Trophoblast cell (in vitro differentiated cells and primary cell): ENCODE measurements at regions not wholly inside any gene's neighbourhood (a gene's known extent, or its start where the extent isn't known, plus 50 kb on each side); places are given as distances from the start of the nearest gene placed in this dataset.

Experiments used
- DNase-seq, 2 donors: peaks; one replicate each; pipeline ENCODE4 v3.0.0-alpha.2; 2016
- H2AFZ ChIP-seq: 2 replicates; pipeline ENCODE4 v1.6.1; 2013; ENCODE audit warnings: low read length, moderate library complexity, mild to moderate bottlenecking; ENCODE audit not compliant: insufficient read depth, poor library complexity
- H2AK5ac ChIP-seq: 2 replicates; pipeline ENCODE4 v1.6.1; 2013; ENCODE audit warnings: mild to moderate bottlenecking, low read length
- H2BK120ac ChIP-seq: 2 replicates; pipeline ENCODE4 v1.6.1; 2013; ENCODE audit warnings: low read length, mild to moderate bottlenecking, moderate library complexity; ENCODE audit not compliant: insufficient read depth, poor library complexity
- H2BK12ac ChIP-seq: 2 replicates; pipeline ENCODE4 v1.6.1; 2013; ENCODE audit warnings: mild to moderate bottlenecking, low read length, moderate library complexity
- H2BK5ac ChIP-seq: 2 replicates; pipeline ENCODE4 v1.6.1; 2013; ENCODE audit warnings: low read length, low read depth, moderate library complexity, mild to moderate bottlenecking; ENCODE audit not compliant: poor library complexity
- H3K14ac ChIP-seq: 2 replicates; pipeline ENCODE4 v1.6.1; 2013; ENCODE audit warnings: mild to moderate bottlenecking, low read length
- H3K18ac ChIP-seq: 2 replicates; pipeline ENCODE4 v1.6.1; 2013; ENCODE audit warnings: mild to moderate bottlenecking, low read length
- H3K23ac ChIP-seq: 2 replicates; pipeline ENCODE4 v1.6.1; 2013; ENCODE audit warnings: low read length
- H3K27ac ChIP-seq: 2 replicates; pipeline ENCODE4 v1.5.1; 2013; ENCODE audit warnings: low read depth, mild to moderate bottlenecking, inconsistent platforms, low read length, moderate library complexity
- H3K27me3 ChIP-seq: 2 replicates; pipeline ENCODE4 v1.6.1; 2013; ENCODE audit warnings: inconsistent platforms, mild to moderate bottlenecking, low read length, moderate library complexity; ENCODE audit not compliant: insufficient read depth
- H3K36me3 ChIP-seq, 2 experiments: 1 replicate in 1 of 2; 2 replicates in 1 of 2; pipeline ENCODE4 v1.6.1; 2013; ENCODE audit warnings: low read length in 2 of 2, mild to moderate bottlenecking in 2 of 2, moderate library complexity in 1 of 2; ENCODE audit not compliant: insufficient read depth in 2 of 2, control insufficient read depth in 1 of 2
- H3K4ac ChIP-seq: 2 replicates; pipeline ENCODE4 v1.6.1; 2013; ENCODE audit warnings: low read depth, mild to moderate bottlenecking, low read length, moderate library complexity
- H3K4me1 ChIP-seq, 2 experiments: 1 replicate in 1 of 2; 2 replicates in 1 of 2; pipeline ENCODE4 v1.6.1; 2013; ENCODE audit warnings: low read length in 2 of 2, mild to moderate bottlenecking in 2 of 2, moderate library complexity in 1 of 2; ENCODE audit not compliant: insufficient read depth in 2 of 2, control insufficient read depth in 1 of 2
- H3K4me2 ChIP-seq: 2 replicates; pipeline ENCODE4 v1.6.1; 2013; ENCODE audit warnings: inconsistent platforms, mild to moderate bottlenecking, low read length, moderate library complexity
- H3K4me3 ChIP-seq: 2 replicates; pipeline ENCODE4 v1.5.1; 2013; ENCODE audit warnings: mild to moderate bottlenecking, low read depth, low read length, inconsistent platforms
- H3K79me1 ChIP-seq: one replicate; pipeline ENCODE4 v1.6.1; 2013; ENCODE audit warnings: low read length
- H3K79me2 ChIP-seq: 2 replicates; pipeline ENCODE4 v1.6.1; 2013; ENCODE audit warnings: low read length, mild to moderate bottlenecking; ENCODE audit not compliant: control insufficient read depth, insufficient read depth, poor library complexity
- H3K9ac ChIP-seq: 2 replicates; pipeline ENCODE4 v1.6.1; 2013; ENCODE audit warnings: mild to moderate bottlenecking, low read length
- H3K9me3 ChIP-seq: 2 replicates; pipeline ENCODE4 v1.6.1; 2013; ENCODE audit warnings: low read depth, mild to moderate bottlenecking, control low read depth, inconsistent platforms, low read length; ENCODE audit not compliant: insufficient read depth
- H4K12ac ChIP-seq: 2 replicates; pipeline ENCODE4 v1.6.1; 2013; ENCODE audit warnings: low read depth, mild to moderate bottlenecking, low read length, moderate library complexity
- H4K8ac ChIP-seq: 2 replicates; pipeline ENCODE4 v1.6.1; 2013; ENCODE audit warnings: low read depth, mild to moderate bottlenecking, low read length, moderate library complexity
- H4K91ac ChIP-seq: one replicate; pipeline ENCODE4 v1.6.1; 2013; ENCODE audit warnings: low read depth, mild to moderate bottlenecking, low read length, moderate library complexity
- WGBS: extraction: QIAGEN DNeasy Blood & Tissue Kit; methylation state at CpG from one replicate; pipeline ENCODE4 v1.1.7; 2013; ENCODE audit warnings: missing lambda C conversion rate; ENCODE audit not compliant: insufficient read length, insufficient coverage; ENCODE audit errors: extremely low coverage; 5-methylcytosine and 5-hydroxymethylcytosine counted together

DNA sequence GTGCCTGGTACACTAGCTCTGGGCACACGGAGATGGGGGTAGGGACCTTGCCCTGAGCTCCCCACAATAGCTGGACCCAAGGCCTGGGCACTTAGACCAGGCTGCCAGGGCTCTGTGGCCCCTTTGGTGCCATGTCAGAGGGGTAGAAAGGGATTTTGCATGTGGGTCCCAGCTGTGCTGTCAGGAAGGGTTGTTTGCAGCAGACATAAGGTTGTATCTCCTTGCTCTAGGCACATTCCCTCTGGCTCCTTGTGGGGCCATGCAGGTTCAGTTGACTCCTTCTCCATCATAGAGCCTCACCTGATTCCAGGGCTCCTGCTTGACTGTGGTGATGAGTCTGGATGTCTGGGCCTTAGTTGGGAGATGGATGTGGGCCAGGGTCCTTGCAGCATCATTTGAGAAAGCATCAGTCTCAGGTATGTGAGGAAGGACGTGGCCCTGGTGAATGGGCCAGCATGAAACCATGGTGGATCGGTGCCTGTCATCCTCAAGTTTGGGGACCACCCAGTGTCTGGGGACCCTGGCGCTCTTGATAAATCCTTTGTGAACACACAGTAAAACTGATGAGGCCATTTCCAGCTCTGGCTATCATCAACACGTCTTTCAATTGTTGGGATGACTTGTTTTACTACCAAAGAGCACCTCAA lies 461.9 kb upstream of the HS6ST1 start:
- no peak overlapping the region for H3K9ac ChIP-seq

DNA sequence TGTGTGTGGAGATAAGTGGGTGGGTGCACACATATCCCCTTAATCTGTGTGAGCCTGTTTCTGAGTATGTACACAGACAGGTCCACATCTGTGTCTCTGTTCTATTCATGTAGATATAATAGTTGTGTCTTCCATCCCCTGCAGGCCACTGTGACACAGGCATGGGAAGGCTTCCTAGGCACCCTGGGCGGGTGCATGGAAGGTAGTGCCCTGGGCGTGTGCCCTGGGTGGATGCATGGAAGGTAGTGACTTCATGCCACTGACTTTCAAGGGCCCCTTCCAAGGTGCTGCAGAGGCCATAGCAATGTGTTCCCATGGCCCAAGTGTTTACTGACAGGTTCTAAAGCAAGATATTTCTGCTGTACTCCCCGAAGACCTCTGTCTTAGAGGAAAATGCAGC lies 462.5 kb upstream of the HS6ST1 start:
- no peak overlapping the region for H3K18ac ChIP-seq
- H2AFZ ChIP-seq: no peak overlapping the region
- no peak overlapping the region for H3K4me2 ChIP-seq
- no peak overlapping the region for H2BK5ac ChIP-seq
- H3K4me1 ChIP-seq: peaks cover 0 to under 1% of the 10 kb centered on the region in 2 experiments
- whole genome bisulfite sequencing: no CpG with 5 or more reads among the region's 3 CpGs
- no peaks in the 10 kb centered on the region for H3K79me2 ChIP-seq
- H3K14ac ChIP-seq: no peak overlapping the region
- no peak for DNase-seq
- H3K9ac ChIP-seq: no peak overlapping the region
- H3K27ac ChIP-seq: no peak overlapping the region
- no peak overlapping the region for H2BK120ac ChIP-seq
- no peak overlapping the region for H2AK5ac ChIP-seq
- H3K79me1 ChIP-seq: no peaks in the 10 kb centered on the region
- no peak overlapping the region for H4K8ac ChIP-seq
- H4K12ac ChIP-seq: no peak overlapping the region
- H3K9me3 ChIP-seq: no peaks in the 10 kb centered on the region
- no peak overlapping the region for H3K4ac ChIP-seq
- no peaks in the 10 kb centered on the region for H3K27me3 ChIP-seq
- no peaks in the 10 kb centered on the region for H3K36me3 ChIP-seq
- no peak overlapping the region for H2BK12ac ChIP-seq
- H3K4me3 ChIP-seq: no peak overlapping the region
- no peak overlapping the region for H4K91ac ChIP-seq
- H3K23ac ChIP-seq: no peak overlapping the region

More for the DNA sequence above, 461.9 kb upstream of the HS6ST1 start:
- Histone ChIP-seq H2AK5ac (no peak overlapping the region), H2BK120ac (no peak overlapping the region), H2AFZ (no peak overlapping the region), H3K4me2 (no peak overlapping the region), H3K27me3 (no peaks in the 10 kb centered on the region), H2BK12ac (no peak overlapping the region), H4K8ac (no peak overlapping the region), H3K4me1 (no peaks in the 10 kb centered on the region), H4K12ac (no peak overlapping the region), H3K79me2 (no peaks in the 10 kb centered on the region), H3K18ac (no peak overlapping the region), H3K4me3 (no peak overlapping the region), H3K79me1 (no peaks in the 10 kb centered on the region), H3K23ac (no peak overlapping the region), H3K9me3 (no peaks in the 10 kb centered on the region), H2BK5ac (no peak overlapping the region), H3K36me3 (no peaks in the 10 kb centered on the region), H3K4ac (no peak overlapping the region), H4K91ac (no peak overlapping the region), H3K27ac (no peak overlapping the region), H3K14ac (no peak overlapping the region)
- WGBS: no CpG with 5 or more reads among the region's 5 CpGs
- no peak for DNase-seq

DNA sequence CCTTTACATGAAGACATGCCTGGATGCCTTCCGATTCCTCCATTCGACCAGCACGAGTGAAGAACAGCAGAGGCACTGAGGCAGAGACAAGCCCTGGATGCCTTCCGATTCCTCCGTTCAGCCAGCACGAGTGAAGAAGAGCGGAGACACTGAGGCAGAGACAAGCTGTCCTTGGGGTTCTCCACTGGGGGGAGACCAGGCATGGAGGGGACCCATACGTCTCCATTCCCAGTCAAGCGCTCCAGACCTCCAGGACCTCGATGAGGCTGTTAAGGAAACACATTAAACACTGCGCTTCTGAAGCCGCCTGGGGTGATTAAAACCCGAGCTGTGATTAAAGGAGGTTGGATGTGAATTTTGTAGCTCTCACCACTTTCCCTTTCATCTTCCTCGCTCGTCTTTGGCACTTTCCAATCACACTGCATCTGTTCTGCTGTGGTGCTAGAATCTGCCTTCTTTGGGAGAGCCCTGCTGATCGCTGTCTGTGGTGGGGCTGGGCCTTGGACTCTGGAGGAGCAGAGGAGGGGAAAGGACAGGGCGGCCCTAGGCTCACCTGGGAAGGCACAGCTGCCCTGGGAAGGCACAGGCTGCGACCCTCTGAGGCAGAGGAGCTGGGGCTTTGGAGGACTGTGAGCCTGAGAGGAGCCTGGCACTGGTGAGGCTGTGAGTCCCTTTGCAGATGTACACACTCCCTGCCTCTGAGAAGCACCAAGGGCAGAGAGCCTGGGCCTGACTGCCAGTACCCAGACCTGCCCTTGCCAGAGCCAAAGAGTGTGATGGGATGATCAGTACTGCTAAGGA lies 463.1 kb upstream of the HS6ST1 start:
- no peaks in the 10 kb centered on the region for H3K36me3 ChIP-seq
- H3K23ac ChIP-seq: no peak overlapping the region
- DNase-seq: no peak
- no peak overlapping the region for H3K27ac ChIP-seq
- no peak overlapping the region for H2AK5ac ChIP-seq
- peaks cover 0 to 3% of the 10 kb centered on the region in 2 experiments for H3K4me1 ChIP-seq
- no peak overlapping the region for H3K4me2 ChIP-seq
- H2BK5ac ChIP-seq: no peak overlapping the region
- no peaks in the 10 kb centered on the region for H3K9me3 ChIP-seq
- no peak overlapping the region for H2BK12ac ChIP-seq
- no CpG with 5 or more reads among the region's 18 CpGs for WGBS
- H3K79me1 ChIP-seq: no peaks in the 10 kb centered on the region
- H2BK120ac ChIP-seq: no peak overlapping the region
- H4K12ac ChIP-seq: no peak overlapping the region
- H4K8ac ChIP-seq: no peak overlapping the region
- no peak overlapping the region for H4K91ac ChIP-seq
- H3K4ac ChIP-seq: no peak overlapping the region
- H3K27me3 ChIP-seq: no peaks in the 10 kb centered on the region
- no peaks in the 10 kb centered on the region for H3K79me2 ChIP-seq
- H3K4me3 ChIP-seq: no peak overlapping the region
- no peak overlapping the region for H3K9ac ChIP-seq
- H2AFZ ChIP-seq: no peak overlapping the region
- no peak overlapping the region for H3K14ac ChIP-seq
- H3K18ac ChIP-seq: no peak overlapping the region

DNA sequence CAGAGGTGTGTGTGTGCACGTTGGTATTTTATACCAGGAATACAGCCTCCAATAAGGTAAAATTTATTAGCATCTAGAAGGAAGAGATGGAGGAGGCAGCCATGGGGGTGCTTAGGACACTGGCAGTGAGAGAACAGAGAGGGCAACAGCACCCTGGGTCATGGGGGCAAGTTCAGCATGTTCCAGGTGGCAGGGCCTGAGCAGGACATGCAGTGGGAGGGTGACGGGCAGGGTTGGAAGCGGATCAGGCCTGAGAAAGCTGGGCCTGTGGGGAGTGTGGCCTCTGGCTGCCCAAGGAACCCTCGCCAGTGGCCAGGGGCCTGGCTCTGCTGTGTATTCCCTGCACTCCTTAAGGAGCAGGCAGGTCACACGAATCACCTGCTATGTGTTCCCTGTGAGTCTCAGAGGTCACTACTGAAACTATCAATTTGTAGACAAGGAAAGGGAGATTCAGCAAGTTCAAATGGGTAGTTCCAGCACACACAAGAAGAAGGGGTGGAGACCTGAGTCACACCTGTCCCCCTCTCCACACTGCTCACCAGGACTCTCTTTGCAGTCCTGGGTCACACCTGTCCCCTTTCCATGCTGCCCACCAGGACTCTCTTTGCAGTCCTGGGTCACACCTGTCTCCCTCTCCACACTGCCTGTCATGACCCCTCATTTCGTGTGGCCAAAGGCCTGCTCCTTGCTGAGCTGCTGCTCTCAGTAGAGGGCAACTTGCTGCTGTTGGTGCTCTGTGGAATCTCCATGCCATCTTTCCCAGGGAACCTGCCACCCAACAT lies 463.9 kb upstream of the HS6ST1 start:
- no peak for DNase-seq
- WGBS: no CpG with 5 or more reads among the region's 6 CpGs
- no peak overlapping the region for H2BK5ac ChIP-seq

More for the DNA sequence above, 463.9 kb upstream of the HS6ST1 start:
- Histone ChIP-seq H3K18ac (no peak overlapping the region), H3K27me3 (no peaks in the 10 kb centered on the region), H3K36me3 (no peaks in the 10 kb centered on the region), H3K9ac (no peak overlapping the region), H4K8ac (no peak overlapping the region), H2AK5ac (no peak overlapping the region), H3K23ac (no peak overlapping the region), H4K91ac (no peak overlapping the region), H3K4ac (no peak overlapping the region), H3K79me1 (no peaks in the 10 kb centered on the region), H3K4me1 (peaks cover 0 to 3% of the 10 kb centered on the region in 2 experiments), H2BK12ac (no peak overlapping the region), H3K9me3 (no peaks in the 10 kb centered on the region), H3K79me2 (no peaks in the 10 kb centered on the region), H2BK120ac (no peak overlapping the region), H3K27ac (no peak overlapping the region), H3K4me2 (no peak overlapping the region), H2AFZ (no peak overlapping the region), H3K4me3 (no peak overlapping the region), H4K12ac (no peak overlapping the region), H3K14ac (no peak overlapping the region)
